Activated CD8-positive, alpha-beta memory T cell treated with anti-CD3 and anti-CD28 coated beads for 36 hours (primary cell): ENCODE measurements at regions not wholly inside any gene's neighbourhood (a gene's known extent, or its start where the extent isn't known, plus 50 kb on each side); places are given as distances from the start of the nearest gene placed in this dataset.
"Not testable (repeated sequence)": the region's sequence is repeated elsewhere in the genome, so short reads cannot be mapped to it uniquely, and the experiment has no call there.

ENCODE experiments used
- CTCF ChIA-PET: fragments of 350-600 bp; sonication (Branson Sonifier 250); formaldehyde crosslinking; loops from one replicate; lab custom pipeline; 2021; ENCODE audit warnings: antibody characterized with exemption; lab: Charles Lee
- POLR2A ChIA-PET: fragments of 350-600 bp; sonication (Branson Sonifier 250); formaldehyde crosslinking; loops from one replicate; lab custom pipeline; 2021; ENCODE audit warnings: antibody characterized with exemption; lab: Charles Lee

- ChIA-PET POLR2A (no interaction called here), CTCF (no interaction called here)
These were observed 205.4 kb downstream of the DAD1 start for GRCh38 chr14:22383515-22384166.

GRCh38 chr14:22382955-22383354 is 206.1 kb downstream of the DAD1 start:
- ChIA-PET POLR2A (no interaction called here), CTCF (no interaction called here)

- ChIA-PET CTCF (no interaction called here), POLR2A (no interaction called here)
These were observed 206.6 kb downstream of the DAD1 start for GRCh38 chr14:22382395-22382794.

- POLR2A ChIA-PET = no interaction called here
- CTCF ChIA-PET = no interaction called here
These were observed 207.3 kb downstream of the DAD1 start for GRCh38 chr14:22381766-22382165.

- CTCF ChIA-PET = no interaction called here
- POLR2A ChIA-PET = no interaction called here
These were observed 207.6 kb downstream of the DAD1 start for GRCh38 chr14:22381408-22381760.

GRCh38 chr14:22380571-22381407 is 208.2 kb downstream of the DAD1 start:
- ChIA-PET POLR2A (no interaction called here), CTCF (no interaction called here)

- POLR2A ChIA-PET = no interaction called here
- CTCF ChIA-PET = no interaction called here
These were observed 209.3 kb downstream of the DAD1 start for GRCh38 chr14:22379727-22380126.

- ChIA-PET POLR2A (no interaction called here), CTCF (no interaction called here)
These were observed 210.8 kb downstream of the DAD1 start for GRCh38 chr14:22378181-22378580.

GRCh38 chr14:22375321-22375930 is 213.6 kb downstream of the DAD1 start:
- POLR2A ChIA-PET = no interaction called here
- CTCF ChIA-PET = no interaction called here

GRCh38 chr14:22370084-22370847 is 218.8 kb downstream of the DAD1 start:
- POLR2A ChIA-PET = no interaction called here

GRCh38 chr14:22358726-22359125 is 230.3 kb downstream of the DAD1 start:
- ChIA-PET CTCF (no interaction called here), POLR2A (no interaction called here)

More at GRCh38 chr14:22370084-22370847, 218.8 kb downstream of the DAD1 start:
- CTCF ChIA-PET = no interaction called here

GRCh38 chr14:22349281-22349680 is 239.7 kb downstream of the DAD1 start:
- CTCF ChIA-PET, POLR2A ChIA-PET: not testable (repeated sequence)

GRCh38 chr14:22344673-22345072 is 244.4 kb downstream of the DAD1 start:
- CTCF ChIA-PET = no interaction called here
- POLR2A ChIA-PET = no interaction called here

GRCh38 chr14:22344209-22344608 is 244.8 kb downstream of the DAD1 start:
- CTCF ChIA-PET, POLR2A ChIA-PET: not testable (repeated sequence)

- ChIA-PET POLR2A (no interaction called here), CTCF (no interaction called here)
These were observed 248.0 kb downstream of the DAD1 start for GRCh38 chr14:22341049-22341448.

- ChIA-PET CTCF (no interaction called here), POLR2A (no interaction called here)
These were observed 249.9 kb downstream of the DAD1 start for GRCh38 chr14:22338917-22339715.

GRCh38 chr14:22338381-22338780 is 250.6 kb downstream of the DAD1 start:
- POLR2A ChIA-PET = no interaction called here
- CTCF ChIA-PET = no interaction called here

GRCh38 chr14:22337938-22338337 is 251.1 kb downstream of the DAD1 start:
- CTCF ChIA-PET = no interaction called here

GRCh38 chr14:22337521-22337920 is 251.5 kb downstream of the DAD1 start:
- POLR2A ChIA-PET = no interaction called here
- CTCF ChIA-PET = no interaction called here

More at GRCh38 chr14:22337938-22338337, 251.1 kb downstream of the DAD1 start:
- POLR2A ChIA-PET = no interaction called here
